HG02943 (cell line): ENCODE measurements at regions not wholly inside any gene's neighbourhood (a gene's known extent, or its start where the extent isn't known, plus 50 kb on each side); places are given as distances from the start of the nearest gene placed in this dataset.

ENCODE experiments used
- ATAC-seq: cut with Tn5 transposase; IDR thresholded peaks from one replicate; pipeline ENCODE4 v1.9.1; 2021; ENCODE audit warnings: mild to moderate bottlenecking, low read depth, moderate library complexity; ENCODE audit not compliant: unreplicated experiment

DNA sequence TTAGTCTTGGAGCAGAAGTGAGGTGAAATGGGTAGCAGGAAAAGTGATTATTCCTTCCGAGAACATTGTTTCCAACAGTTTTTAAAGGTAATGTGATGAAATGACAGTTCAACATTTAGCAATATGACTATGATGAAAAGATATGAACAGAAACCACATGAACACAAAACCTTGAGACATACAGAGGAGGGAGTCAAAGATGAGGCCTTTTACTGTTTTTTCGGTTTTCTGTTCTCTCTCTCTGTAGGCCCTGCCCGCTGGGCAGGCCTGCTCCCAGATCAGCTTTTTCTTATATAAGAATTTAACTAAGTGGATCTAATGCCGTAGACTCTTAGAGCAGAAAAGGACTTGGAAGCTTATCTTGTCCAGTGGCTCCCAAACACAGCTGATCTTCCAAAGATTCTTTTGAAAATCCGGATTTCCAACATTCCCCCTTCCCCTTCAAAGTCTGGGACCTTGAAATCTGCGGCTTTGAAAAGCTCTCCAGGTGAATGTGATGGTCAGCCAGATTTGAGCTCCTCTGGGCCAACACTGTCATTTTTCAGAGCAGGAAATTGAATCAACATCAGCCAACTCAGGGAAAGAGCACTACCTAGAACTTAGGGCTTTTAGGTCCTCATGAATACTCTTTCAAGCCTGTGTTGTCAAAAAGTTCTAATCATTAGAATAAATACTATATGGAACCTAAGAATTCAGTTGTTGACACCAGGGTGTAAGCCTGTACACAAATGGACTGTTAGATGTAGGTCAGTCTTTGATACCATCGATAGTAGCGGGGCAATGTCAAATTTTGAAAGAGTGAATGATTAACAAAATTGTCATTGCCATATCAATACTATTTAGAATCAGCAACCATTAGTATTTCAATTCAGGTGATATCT is 372.7 kb downstream of the SHQ1 start:
- no peak for ATAC-seq

DNA sequence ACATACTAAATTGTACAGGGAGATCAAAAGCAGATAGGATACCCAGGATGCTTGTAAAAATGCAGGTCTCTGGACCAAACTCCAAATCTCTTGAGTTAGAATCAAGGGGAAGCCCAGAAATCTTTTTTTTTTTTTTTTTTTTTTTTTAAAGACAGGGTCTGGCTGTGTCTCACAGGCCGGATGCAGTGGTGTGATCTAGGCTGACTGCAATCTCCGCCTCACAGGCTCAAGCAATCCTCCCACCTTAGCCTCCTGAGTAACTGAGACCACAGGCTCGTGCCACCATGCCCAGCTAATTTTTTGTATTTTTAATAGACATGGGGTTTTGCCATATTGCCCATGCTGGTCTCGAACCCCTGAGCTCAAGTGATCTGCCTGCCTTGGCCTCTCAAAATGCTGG is 373.5 kb downstream of the SHQ1 start:
- no peak for ATAC-seq

- peak; percentile 89 for ATAC-seq
Measured at GRCh38 chr3:72473156-72473555, 375.1 kb downstream of the SHQ1 start.

- ATAC-seq: no peak
Measured at GRCh38 chr3:72470904-72471417, 377.3 kb downstream of the SHQ1 start.

- ATAC-seq: no peak
Measured at GRCh38 chr3:72465853-72466252, 382.4 kb downstream of the SHQ1 start.

GRCh38 chr3:72463083-72463482 is 385.2 kb downstream of the SHQ1 start:
- no peak for ATAC-seq

DNA sequence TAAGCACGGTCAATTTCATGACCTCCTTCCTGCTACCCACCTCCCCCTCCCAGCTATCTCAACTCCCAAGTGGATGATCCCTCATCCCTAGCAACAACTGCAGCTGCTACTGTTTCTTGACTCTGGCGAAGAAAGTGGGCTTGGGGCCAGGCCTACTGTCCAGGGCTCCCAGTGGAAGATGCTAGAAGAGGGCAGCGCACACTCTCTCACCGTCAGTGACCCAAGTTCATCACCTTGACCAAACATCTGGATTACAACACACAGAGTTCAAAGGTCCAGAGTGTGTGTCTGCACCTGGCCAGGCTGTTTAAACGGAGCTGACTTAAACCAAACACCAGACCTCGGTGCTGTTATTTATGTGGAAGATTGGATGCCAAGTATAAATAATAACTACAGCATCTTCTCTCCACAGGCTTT is 385.6 kb downstream of the SHQ1 start:
- ATAC-seq: no peak

GRCh38 chr3:72461787-72462186 is 386.5 kb downstream of the SHQ1 start:
- ATAC-seq: no peak

GRCh38 chr3:72460205-72461174 is 387.8 kb downstream of the SHQ1 start:
- ATAC-seq: no peak

GRCh38 chr3:72459588-72459987 is 388.7 kb downstream of the SHQ1 start:
- no peak for ATAC-seq

GRCh38 chr3:72458375-72458774 is 389.9 kb downstream of the SHQ1 start:
- no peak for ATAC-seq

DNA sequence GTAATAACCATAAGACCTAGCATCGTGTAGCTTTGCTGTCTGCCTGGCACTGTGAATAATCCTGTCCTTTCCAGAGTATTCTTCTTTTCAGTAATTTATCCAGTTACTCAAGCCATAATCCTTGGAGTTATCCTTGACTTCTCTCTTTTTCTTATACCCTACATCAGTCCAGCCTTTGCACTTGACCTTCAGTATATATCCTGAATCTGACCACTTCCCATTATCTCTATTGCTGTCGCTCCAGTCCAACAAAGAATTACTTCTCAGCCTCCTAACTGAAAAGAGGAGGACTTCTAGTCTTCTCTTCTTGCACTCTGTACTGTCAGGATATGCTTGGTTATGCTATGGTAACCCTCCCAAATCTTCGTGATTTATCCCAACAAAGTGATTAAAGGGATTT is 393.8 kb downstream of the SHQ1 start:
- ATAC-seq: no peak

- ATAC-seq: no peak
Measured at GRCh38 chr3:72453706-72454105, 394.5 kb downstream of the SHQ1 start.

DNA sequence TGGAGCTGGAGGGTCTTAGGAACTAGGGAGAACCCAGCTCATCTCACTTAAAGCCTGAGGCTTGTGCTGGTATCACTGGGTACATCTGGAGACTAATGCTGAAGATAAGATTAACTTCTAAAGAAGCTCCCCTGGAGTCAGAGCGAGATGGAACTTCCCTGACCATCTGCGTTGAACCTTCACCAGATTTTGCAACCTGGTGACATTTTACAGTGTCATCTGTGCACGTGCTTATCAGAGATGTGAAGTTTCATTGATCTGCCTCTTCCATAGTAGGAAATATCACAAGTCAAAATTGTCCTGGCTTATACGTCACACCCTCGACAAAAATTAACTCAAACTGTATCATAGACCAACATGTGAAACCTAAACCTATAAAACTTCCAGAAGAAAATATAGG is 395.5 kb downstream of the SHQ1 start:
- ATAC-seq: no peak

GRCh38 chr3:72451841-72452240 is 396.4 kb downstream of the SHQ1 start:
- ATAC-seq: no peak

DNA sequence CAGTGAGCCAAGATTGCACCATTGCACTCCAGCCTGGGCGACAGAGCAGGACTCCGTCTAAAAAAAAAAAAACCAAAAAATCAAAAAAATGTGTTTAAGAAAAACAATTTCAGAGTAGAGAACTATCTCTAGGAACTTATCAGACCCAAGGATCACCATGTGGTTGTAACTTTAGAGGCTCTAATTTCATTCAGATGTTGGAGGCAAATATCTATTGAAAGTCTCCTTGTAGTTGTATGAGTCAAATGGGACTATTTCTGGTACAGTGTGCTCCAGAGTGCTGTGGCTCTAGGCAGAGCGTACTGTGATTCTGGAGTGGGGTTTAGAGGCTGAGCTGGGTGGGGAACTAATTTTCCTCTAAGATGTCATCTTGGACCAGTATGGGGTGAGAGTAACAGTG is 398.7 kb downstream of the SHQ1 start:
- no peak for ATAC-seq

DNA sequence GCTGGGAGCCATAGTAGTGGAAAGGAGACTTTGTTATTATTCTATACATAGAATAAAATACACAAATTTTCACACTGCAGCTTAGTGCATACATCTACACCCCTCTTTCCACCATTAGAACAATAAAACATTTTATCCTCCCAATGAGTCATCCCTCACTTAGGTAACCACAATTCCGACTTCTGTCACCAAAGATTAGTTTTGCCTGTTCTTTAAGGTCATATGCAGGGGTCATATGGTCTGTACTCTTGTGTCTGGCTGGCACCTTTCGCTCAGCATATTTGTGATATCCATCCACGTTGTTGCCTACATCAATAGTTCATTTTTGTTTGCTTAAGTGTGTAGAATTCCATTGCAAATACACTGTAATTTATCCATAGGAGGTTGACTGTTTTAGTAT is 399.4 kb downstream of the SHQ1 start:
- ATAC-seq: no peak

GRCh38 chr3:72448375-72448823 is 399.8 kb downstream of the SHQ1 start:
- no peak for ATAC-seq

DNA sequence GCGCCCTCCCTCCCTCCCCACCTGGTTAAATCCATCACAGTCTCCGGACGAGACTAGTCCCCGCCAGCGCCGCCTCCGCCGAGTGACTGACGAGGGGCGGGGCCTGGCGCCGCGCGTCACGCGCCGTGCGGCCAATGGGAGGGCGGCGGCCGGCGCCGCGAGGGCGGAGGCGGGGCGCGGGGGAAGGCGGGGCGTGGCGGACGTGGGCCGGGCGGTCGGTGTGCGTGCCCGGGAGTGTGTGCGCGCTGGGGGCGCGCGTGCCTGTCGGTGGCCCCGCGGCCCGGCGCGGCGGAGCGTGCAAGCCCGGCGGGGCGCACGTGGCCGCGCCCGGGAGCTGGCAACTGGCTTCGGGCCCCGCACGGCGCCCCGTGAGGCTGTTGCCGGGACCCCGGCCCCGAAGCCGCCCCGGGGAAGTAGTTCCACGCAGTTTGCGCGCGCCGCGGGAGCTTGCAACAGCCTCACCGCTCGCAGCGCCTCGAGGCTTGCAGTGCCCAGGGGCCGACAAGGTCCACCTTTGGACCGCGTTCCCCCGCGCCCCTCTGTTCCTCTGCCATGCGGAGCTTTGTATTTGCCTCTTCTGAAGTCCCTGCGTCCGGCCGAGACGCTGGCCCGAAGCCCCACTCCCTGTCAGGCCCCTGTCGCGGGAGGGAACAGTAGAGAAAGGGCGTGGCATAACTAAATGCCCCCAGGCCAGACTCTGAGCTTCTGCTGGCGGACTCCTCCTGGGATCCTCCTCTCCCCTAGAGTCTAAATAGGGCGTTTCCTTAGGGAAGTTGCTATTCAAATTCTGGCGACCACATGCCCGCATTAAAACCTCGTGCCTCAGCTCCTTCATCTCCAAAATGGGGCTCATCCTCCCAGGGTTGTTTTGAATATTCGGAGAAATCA is 400.9 kb downstream of the SHQ1 start:
- ATAC-seq: peak; percentile 90
